ENCODE measurements at regions not wholly inside any gene's neighbourhood (a gene's known extent, or its start where the extent isn't known, plus 50 kb on each side); places are given as distances from the start of the nearest gene placed in this dataset.

GRCh38 chr1:17891205-17892110 lies 136.3 kb downstream of the ACTL8 start:
- no peak for DNase-seq (ENCODE audit: low read depth)
- H3K4me3 ChIP-seq (ENCODE audit: low read depth, low read length): no peak overlapping the region
- TF ChIP-seq CTCF (IDR thresholded peaks at IDR 0.05; ENCODE audit: low read depth, low read length, missing control alignments): no peak

GRCh38 chr1:17892225-17892624 lies 137.1 kb downstream of the ACTL8 start:
- no peak overlapping the region for H3K4me3 ChIP-seq (ENCODE audit: low read depth, low read length)
- TF ChIP-seq CTCF (IDR thresholded peaks at IDR 0.05; ENCODE audit: low read depth, low read length, missing control alignments): no peak
- DNase-seq (ENCODE audit: low read depth): no peak

GRCh38 chr1:17892851-17893250 lies 137.7 kb downstream of the ACTL8 start:
- no peak for TF ChIP-seq CTCF (IDR thresholded peaks at IDR 0.05; ENCODE audit: low read depth, low read length, missing control alignments)
- no peak overlapping the region for H3K4me3 ChIP-seq (ENCODE audit: low read depth, low read length)
- DNase-seq (ENCODE audit: low read depth): no peak

- no peak for TF ChIP-seq CTCF (IDR thresholded peaks at IDR 0.05; ENCODE audit: low read depth, low read length, missing control alignments)
- no peak overlapping the region for H3K4me3 ChIP-seq (ENCODE audit: low read depth, low read length)
- DNase-seq (ENCODE audit: low read depth): no peak
Measured at GRCh38 chr1:17893891-17894631, 138.9 kb downstream of the ACTL8 start.

GRCh38 chr1:17895401-17895800 lies 140.3 kb downstream of the ACTL8 start:
- no peak overlapping the region for H3K4me3 ChIP-seq (ENCODE audit: low read depth, low read length)
- no peak for DNase-seq (ENCODE audit: low read depth)
- no peak for TF ChIP-seq CTCF (IDR thresholded peaks at IDR 0.05; ENCODE audit: low read depth, low read length, missing control alignments)

- TF ChIP-seq CTCF (IDR thresholded peaks at IDR 0.05; ENCODE audit: low read depth, low read length, missing control alignments): no peak
- DNase-seq (ENCODE audit: low read depth): no peak
- H3K4me3 ChIP-seq (ENCODE audit: low read depth, low read length): no peak overlapping the region
Measured at GRCh38 chr1:17895986-17896385, 140.9 kb downstream of the ACTL8 start.

Measured in GM12864 (cell line).